ENCODE measurements at regions not wholly inside any gene's neighbourhood (a gene's known extent, or its start where the extent isn't known, plus 50 kb on each side); places are given as distances from the start of the nearest gene placed in this dataset.

- no peaks in the 10 kb centered on the region for H3K4me1 ChIP-seq
- H3K27me3 ChIP-seq: no peaks in the 10 kb centered on the region
- no peak for DNase-seq
- H3K27ac ChIP-seq: no peak overlapping the region
- H3K4me3 ChIP-seq: no peak overlapping the region
- no peaks in the 10 kb centered on the region for H3K9me3 ChIP-seq
- no peaks in the 10 kb centered on the region for H3K36me3 ChIP-seq
- no peak for TF ChIP-seq CTCF (IDR thresholded peaks at IDR 0.05)
- intact Hi-C loops (cut with DNase I; ENCODE audit: low total_unique reads): no loop called here
Observed at GRCh38 chr14:106599209-106599608, 1072.8 kb downstream of the TMEM121 start.

GRCh38 chr14:106605548-106606448 lies 1079.4 kb downstream of the TMEM121 start:
- H3K27ac ChIP-seq: no peak overlapping the region
- H3K4me3 ChIP-seq: no peak overlapping the region
- no peaks in the 10 kb centered on the region for H3K36me3 ChIP-seq
- no peaks in the 10 kb centered on the region for H3K27me3 ChIP-seq
- no peak for TF ChIP-seq CTCF (IDR thresholded peaks at IDR 0.05)
- intact Hi-C loops (cut with DNase I; ENCODE audit: low total_unique reads): no loop called here
- no peaks in the 10 kb centered on the region for H3K9me3 ChIP-seq
- no peaks in the 10 kb centered on the region for H3K4me1 ChIP-seq
- no peak for DNase-seq

GRCh38 chr14:106606936-106607335 lies 1080.6 kb downstream of the TMEM121 start:
- Histone ChIP-seq H3K36me3 (no peaks in the 10 kb centered on the region), H3K27me3 (peaks cover 0 to 2% of the 10 kb centered on the region in 2 donors), H3K27ac (no peak overlapping the region), H3K4me3 (no peak overlapping the region), H3K4me1 (no peaks in the 10 kb centered on the region), H3K9me3 (no peaks in the 10 kb centered on the region)
- no peak for TF ChIP-seq CTCF (IDR thresholded peaks at IDR 0.05)
- DNase-seq: no peak
- intact Hi-C loops (cut with DNase I; ENCODE audit: low total_unique reads): no loop called here

GRCh38 chr14:106610691-106611090 lies 1084.3 kb downstream of the TMEM121 start:
- Histone ChIP-seq H3K4me1 (no peaks in the 10 kb centered on the region), H3K4me3 (no peak overlapping the region), H3K36me3 (no peaks in the 10 kb centered on the region), H3K27me3 (peaks cover 0 to 2% of the 10 kb centered on the region in 2 donors), H3K9me3 (no peaks in the 10 kb centered on the region), H3K27ac (no peak overlapping the region)
- no peak for DNase-seq
- TF ChIP-seq CTCF (IDR thresholded peaks at IDR 0.05): no peak
- intact Hi-C loops (cut with DNase I; ENCODE audit: low total_unique reads): no loop called here

- no peak for DNase-seq
- TF ChIP-seq CTCF (IDR thresholded peaks at IDR 0.05): no peak
- Histone ChIP-seq H3K4me1 (no peaks in the 10 kb centered on the region), H3K36me3 (no peaks in the 10 kb centered on the region), H3K27ac (no peak overlapping the region), H3K4me3 (no peak overlapping the region), H3K27me3 (peaks cover 0 to 2% of the 10 kb centered on the region in 2 donors), H3K9me3 (no peaks in the 10 kb centered on the region)
- intact Hi-C loops (cut with DNase I; ENCODE audit: low total_unique reads): no loop called here
Observed at GRCh38 chr14:106613256-106613655, 1086.9 kb downstream of the TMEM121 start.

Measured in tibial artery (tissue), 4 donors.